ENCODE measurements at regions not wholly inside any gene's neighbourhood (a gene's known extent, or its start where the extent isn't known, plus 50 kb on each side); places are given as distances from the start of the nearest gene placed in this dataset.

- TF ChIP-seq, protein P1, sequence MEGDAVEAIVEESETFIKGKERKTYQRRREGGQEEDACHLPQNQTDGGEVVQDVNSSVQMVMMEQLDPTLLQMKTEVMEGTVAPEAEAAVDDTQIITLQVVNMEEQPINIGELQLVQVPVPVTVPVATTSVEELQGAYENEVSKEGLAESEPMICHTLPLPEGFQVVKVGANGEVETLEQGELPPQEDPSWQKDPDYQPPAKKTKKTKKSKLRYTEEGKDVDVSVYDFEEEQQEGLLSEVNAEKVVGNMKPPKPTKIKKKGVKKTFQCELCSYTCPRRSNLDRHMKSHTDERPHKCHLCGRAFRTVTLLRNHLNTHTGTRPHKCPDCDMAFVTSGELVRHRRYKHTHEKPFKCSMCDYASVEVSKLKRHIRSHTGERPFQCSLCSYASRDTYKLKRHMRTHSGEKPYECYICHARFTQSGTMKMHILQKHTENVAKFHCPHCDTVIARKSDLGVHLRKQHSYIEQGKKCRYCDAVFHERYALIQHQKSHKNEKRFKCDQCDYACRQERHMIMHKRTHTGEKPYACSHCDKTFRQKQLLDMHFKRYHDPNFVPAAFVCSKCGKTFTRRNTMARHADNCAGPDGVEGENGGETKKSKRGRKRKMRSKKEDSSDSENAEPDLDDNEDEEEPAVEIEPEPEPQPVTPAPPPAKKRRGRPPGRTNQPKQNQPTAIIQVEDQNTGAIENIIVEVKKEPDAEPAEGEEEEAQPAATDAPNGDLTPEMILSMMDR (IDR thresholded peaks at IDR 0.05; ENCODE audit: extremely low read depth in 1 of 2, insufficient read depth in 1 of 2, low read depth in 1 of 2, low read length in 2 of 2): no peak
- TF ChIP-seq POLR2AphosphoS5 (IDR thresholded peaks at IDR 0.05; ENCODE audit: insufficient read depth, low read depth, low read length): no peak
- no peak for TF ChIP-seq MAX (IDR thresholded peaks at IDR 0.05; ENCODE audit: insufficient read depth, insufficient read length)
- TF ChIP-seq POLR2A (IDR thresholded peaks at IDR 0.05; ENCODE audit: low read depth, low read length): no peak
- TF ChIP-seq MYC (IDR thresholded peaks at IDR 0.05; ENCODE audit: low read depth, low read length): no peak
- no peak for TF ChIP-seq EZH2 (IDR thresholded peaks at IDR 0.05; ENCODE audit: borderline replicate concordance, low read depth, low read length, severe bottlenecking)
- peak; percentile 70 for TF ChIP-seq GATA2 (IDR thresholded peaks at IDR 0.05; ENCODE audit: insufficient read depth, insufficient read length, low read depth, low read length)
- no peak for TF ChIP-seq JUN (IDR thresholded peaks at IDR 0.05; ENCODE audit: borderline replicate concordance, insufficient read depth, insufficient read length, low read depth)
Measured at GRCh38 chr20:22904905-22905304, 130.2 kb upstream of the SSTR4 start.

Data from endothelial cell of umbilical vein (primary cell).